ENCODE measurements at regions not wholly inside any gene's neighbourhood (a gene's known extent, or its start where the extent isn't known, plus 50 kb on each side); places are given as distances from the start of the nearest gene placed in this dataset.
"Not testable (repeated sequence)": the region's sequence is repeated elsewhere in the genome, so short reads cannot be mapped to it uniquely, and the experiment has no call there.

- no peak for DNase-seq
Observed at GRCh38 chr2:192978395-192978794, 783.7 kb upstream of the TMEFF2 start.

GRCh38 chr2:192971981-192972380 lies 777.2 kb upstream of the TMEFF2 start:
- DNase-seq = no peak

- DNase-seq = no peak
Observed at GRCh38 chr2:192969055-192969454, 774.3 kb upstream of the TMEFF2 start.

- no peak for DNase-seq
Observed at GRCh38 chr2:192960945-192961344, 766.2 kb upstream of the TMEFF2 start.

GRCh38 chr2:192958615-192959014 lies 763.9 kb upstream of the TMEFF2 start:
- not testable (repeated sequence) for DNase-seq

- no peak for DNase-seq
Observed at GRCh38 chr2:192957425-192957824, 762.7 kb upstream of the TMEFF2 start.

GRCh38 chr2:192953116-192953515 lies 758.4 kb upstream of the TMEFF2 start:
- no peak for DNase-seq

GRCh38 chr2:192952245-192952644 lies 757.5 kb upstream of the TMEFF2 start:
- DNase-seq = no peak

- no peak for DNase-seq
Observed at GRCh38 chr2:192948316-192948715, 753.6 kb upstream of the TMEFF2 start.

- DNase-seq = no peak
Observed at GRCh38 chr2:192947352-192947751, 752.6 kb upstream of the TMEFF2 start.

- no peak for DNase-seq
Observed at GRCh38 chr2:192940767-192941166, 746.0 kb upstream of the TMEFF2 start.

- no peak for DNase-seq
Observed at GRCh38 chr2:192932376-192932775, 737.6 kb upstream of the TMEFF2 start.

GRCh38 chr2:192921631-192922030 lies 726.9 kb upstream of the TMEFF2 start:
- not testable (repeated sequence) for DNase-seq

GRCh38 chr2:192901446-192901845 lies 706.7 kb upstream of the TMEFF2 start:
- no peak for DNase-seq

GRCh38 chr2:192899466-192899865 lies 704.7 kb upstream of the TMEFF2 start:
- DNase-seq = no peak

GRCh38 chr2:192893976-192894375 lies 699.2 kb upstream of the TMEFF2 start:
- not testable (repeated sequence) for DNase-seq

GRCh38 chr2:192888109-192888508 lies 693.4 kb upstream of the TMEFF2 start:
- DNase-seq = no peak

- DNase-seq = no peak
Observed at GRCh38 chr2:192887337-192887736, 692.6 kb upstream of the TMEFF2 start.

- DNase-seq = no peak
Observed at GRCh38 chr2:192886636-192887035, 691.9 kb upstream of the TMEFF2 start.

- no peak for DNase-seq
Observed at GRCh38 chr2:192885569-192886160, 690.9 kb upstream of the TMEFF2 start.

- no peak for DNase-seq
Observed at GRCh38 chr2:192877159-192877558, 682.4 kb upstream of the TMEFF2 start.

- no peak for DNase-seq
Observed at GRCh38 chr2:192876698-192877097, 682.0 kb upstream of the TMEFF2 start.

GRCh38 chr2:192854706-192855105 lies 660.0 kb upstream of the TMEFF2 start:
- no peak for DNase-seq

- no peak for DNase-seq
Observed at GRCh38 chr2:192854031-192854430, 659.3 kb upstream of the TMEFF2 start.

- no peak for DNase-seq
Observed at GRCh38 chr2:192828947-192829346, 634.2 kb upstream of the TMEFF2 start.

GRCh38 chr2:192828175-192828574 lies 633.4 kb upstream of the TMEFF2 start:
- DNase-seq = no peak

Data from activated CD4-positive, alpha-beta T cell treated with anti-CD3 and anti-CD28 coated beads for 1 hour (primary cell).